SKM-1 (cell line): ENCODE measurements at regions not wholly inside any gene's neighbourhood (a gene's known extent, or its start where the extent isn't known, plus 50 kb on each side); places are given as distances from the start of the nearest gene placed in this dataset.
A peak's percentile ranks its signal among the peaks of the same experiment; 100 is the strongest.
"Not testable (repeated sequence)": the region's sequence is repeated elsewhere in the genome, so short reads cannot be mapped to it uniquely, and the experiment has no call there.

Experiments used
- DNase-seq: peaks from one replicate; lab custom pipeline; 2025; ENCODE audit not compliant: unreplicated experiment; lab: John Stamatoyannopoulos, UW

DNA sequence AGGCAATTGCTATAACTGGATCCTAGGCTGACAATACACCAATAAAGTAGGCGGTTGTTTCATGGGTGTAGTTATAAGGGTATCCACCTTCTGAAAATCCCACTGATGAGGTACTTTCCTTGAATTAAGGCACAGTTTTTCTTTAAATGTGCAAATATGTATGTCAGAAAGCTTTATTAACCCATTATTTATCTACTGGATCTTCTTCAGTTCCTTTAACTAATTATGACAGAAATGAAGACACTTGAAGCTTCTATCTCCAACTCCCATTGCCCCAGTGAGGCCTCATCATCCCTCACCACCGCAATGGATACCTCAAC, 159.6 kb upstream of the KLF3 start:
- no peak for DNase-seq

- DNase-seq, result no peak
These were observed 154.4 kb upstream of the KLF3 start for GRCh38 chr4:38509551-38509950.

- no peak for DNase-seq
These were observed 153.8 kb upstream of the KLF3 start for GRCh38 chr4:38510201-38510600.

DNA sequence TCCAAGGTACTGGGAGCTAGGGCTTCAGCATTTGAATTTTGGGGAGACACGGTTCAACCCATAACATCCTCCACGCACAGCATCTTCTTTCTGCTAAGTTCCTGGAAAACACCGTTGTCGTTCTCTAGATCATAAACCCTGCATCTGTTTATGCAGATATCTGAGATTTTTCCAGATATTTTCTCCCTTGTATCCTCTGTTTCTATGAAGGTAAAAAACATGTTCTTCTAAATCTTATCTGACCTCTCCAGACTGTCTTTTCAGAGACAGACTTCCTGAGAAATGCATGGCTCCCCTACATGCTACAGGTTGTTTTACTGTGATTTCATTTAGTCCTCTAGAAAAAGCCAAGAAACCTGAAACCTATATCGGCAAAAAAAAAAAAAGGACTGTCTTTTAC, 152.3 kb upstream of the KLF3 start:
- DNase-seq, result no peak

GRCh38 chr4:38512840-38513239, 151.2 kb upstream of the KLF3 start:
- DNase-seq, result no peak

DNA sequence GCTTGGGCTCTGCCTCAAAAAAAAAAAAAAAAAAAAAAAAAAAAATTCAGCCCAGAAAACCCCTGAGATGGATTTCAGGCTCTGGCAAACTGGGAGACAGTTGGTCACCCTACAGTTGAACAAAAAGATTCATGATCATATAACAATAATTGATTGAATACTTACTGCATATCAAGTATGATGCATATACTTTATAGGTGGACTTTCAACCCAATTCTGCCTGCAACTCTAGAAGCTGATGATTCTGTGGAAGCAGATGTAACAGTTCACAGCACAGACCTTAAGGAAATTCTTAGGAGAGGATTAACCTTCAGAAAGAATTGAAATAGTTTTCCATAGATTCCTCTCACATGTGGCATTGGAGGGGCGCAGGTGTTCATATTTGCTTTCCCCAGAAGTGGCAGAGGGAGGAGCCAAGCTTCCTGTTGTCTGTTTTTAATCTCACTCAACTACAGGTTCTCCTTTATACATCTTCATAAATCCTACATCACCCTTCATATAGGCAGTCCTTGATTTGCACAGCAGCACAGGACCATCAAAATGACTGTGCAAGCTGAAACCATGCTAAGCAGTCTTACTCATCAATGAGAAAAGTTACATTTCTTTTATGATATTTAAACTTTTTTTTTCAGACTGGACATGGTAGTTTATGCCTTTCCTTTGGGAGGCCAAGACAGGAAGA, 149.4 kb upstream of the KLF3 start:
- DNase-seq, result no peak

- no peak for DNase-seq
These were observed 147.8 kb upstream of the KLF3 start for GRCh38 chr4:38516190-38516589.

GRCh38 chr4:38519666-38520065, 144.3 kb upstream of the KLF3 start:
- DNase-seq, result no peak

- no peak for DNase-seq
These were observed 140.9 kb upstream of the KLF3 start for GRCh38 chr4:38523054-38523453.

GRCh38 chr4:38523524-38524448, 140.2 kb upstream of the KLF3 start:
- no peak for DNase-seq

DNA sequence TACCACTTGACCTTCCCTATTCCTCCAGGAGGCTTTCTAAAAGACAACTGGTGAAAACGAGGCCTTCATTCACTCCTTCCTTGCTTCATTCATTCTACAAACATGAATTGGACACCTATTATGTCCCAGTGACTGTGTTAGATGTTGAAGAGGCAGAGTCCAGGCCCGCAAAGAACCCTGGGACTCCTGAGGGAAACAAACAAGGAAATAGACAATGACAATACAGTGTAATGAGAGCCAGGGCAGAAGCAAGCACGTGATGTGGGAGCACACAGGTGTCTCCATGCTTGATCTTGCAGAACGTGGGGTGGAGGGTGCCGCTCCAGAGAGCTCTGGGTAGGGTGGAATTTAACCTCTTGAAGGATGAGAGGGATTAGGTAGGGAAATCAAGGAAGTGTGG, 137.6 kb upstream of the KLF3 start:
- DNase-seq, result no peak

DNA sequence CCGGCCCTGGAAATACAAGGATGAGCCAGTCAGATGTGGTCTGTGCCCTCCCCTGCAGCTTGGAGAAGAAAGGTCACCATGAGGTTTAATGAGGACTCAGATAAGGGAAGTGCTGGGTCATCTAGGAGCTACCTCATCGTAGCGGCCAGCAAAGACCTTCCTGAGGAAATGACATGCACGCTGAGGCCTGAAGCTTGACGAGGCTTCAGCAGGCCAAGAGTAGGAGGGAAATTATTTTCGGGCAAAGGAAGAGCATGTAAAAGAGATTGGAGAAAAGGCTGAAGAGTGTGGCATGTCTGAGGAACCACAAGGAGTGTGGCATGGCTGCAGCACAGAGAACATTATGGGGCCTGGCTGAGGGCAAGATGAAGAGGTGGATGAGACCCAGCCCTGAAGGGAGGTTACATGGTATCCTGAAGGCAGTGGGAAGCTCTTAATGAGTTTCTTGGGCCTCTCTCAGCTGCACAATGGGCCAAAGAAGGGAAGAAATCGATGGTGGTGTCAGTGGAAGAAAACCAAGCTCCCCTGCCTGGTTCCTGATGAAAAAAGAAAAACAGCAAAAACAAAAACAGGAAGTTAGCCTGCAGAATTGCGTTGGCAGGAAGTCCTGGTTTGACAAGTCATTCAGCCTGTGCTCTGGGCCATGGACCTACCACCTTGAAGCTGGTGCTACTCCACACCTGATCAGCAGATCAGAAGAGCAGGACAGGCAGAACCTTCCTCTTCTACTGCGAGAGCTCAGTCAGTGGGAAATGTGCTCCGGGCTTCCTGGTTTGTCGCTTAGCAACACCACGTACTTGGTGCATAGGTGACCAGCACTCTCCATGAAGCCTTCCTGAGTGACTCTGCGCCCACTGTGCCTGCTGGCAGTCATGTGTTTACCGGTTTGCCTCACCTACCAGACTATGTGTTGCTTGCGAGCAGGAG, 134.5 kb upstream of the KLF3 start:
- DNase-seq, result peak; percentile 93

DNA sequence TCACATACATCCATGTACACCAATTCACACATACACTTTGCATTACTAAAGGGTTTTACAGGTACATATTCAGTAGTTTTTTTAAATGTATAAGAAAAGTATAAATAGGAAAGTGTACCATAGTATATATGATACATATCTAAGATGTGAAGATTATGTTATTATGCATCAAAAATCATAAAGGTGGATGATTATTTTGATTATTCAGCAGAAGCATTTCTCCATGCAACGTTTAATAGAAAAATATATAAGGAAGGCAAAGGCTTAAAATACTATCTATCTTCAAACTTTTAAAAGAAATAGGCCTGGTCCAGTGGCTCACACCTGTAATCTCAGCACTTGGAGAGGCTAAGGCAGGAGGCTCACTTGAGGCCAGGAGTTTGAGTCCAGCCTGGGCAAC, 133.5 kb upstream of the KLF3 start:
- no peak for DNase-seq

DNA sequence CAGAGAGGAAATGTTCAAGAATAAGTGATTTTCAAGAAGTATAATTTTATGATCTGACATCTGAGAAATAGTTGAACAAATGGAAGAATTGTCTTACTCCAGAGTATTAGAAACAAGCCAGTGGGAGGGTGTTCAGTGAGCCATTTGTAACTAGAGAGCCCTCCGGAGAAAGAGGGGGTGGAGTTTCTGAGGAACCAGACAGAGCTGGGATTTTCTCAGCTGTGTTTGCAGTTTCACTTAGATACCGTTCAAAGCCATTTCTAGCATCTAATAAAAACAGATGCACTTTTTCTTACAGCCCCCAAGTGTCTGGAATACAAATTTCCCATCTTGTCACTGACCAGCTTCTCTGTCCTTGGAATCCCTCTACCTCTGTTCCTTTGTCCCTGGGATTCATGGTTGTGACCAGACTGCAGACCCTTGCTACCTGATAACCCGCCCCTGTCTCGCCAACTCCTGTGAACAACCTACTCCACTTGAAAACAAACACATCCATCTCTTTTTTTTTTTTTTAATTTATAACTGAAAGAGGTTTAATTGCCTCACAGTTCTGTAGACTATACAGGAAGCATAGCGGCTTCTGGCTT, 132.8 kb upstream of the KLF3 start:
- DNase-seq, result no peak

- no peak for DNase-seq
These were observed 131.0 kb upstream of the KLF3 start for GRCh38 chr4:38532908-38533499.

- DNase-seq, result no peak
These were observed 129.5 kb upstream of the KLF3 start for GRCh38 chr4:38534344-38535045.

DNA sequence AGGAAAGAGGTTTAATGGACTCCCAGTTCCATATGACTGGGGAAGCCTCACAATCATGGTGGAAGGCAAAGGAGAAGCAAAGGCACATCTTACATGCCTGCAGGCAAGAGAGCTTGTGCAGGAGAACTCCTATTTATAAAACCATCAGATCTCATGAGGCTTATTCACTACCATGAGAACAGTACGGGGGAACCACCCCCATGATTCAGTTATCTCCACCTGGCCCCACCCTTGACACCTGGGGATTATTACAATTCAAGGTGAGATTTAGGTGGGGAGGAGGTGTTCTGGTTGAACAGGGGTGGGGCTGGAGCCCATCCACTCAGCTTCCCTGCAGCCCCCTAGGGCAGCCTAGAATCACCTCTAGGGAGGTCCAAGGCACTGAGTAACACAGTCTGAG, 128.9 kb upstream of the KLF3 start:
- DNase-seq, result not testable (repeated sequence)

DNA sequence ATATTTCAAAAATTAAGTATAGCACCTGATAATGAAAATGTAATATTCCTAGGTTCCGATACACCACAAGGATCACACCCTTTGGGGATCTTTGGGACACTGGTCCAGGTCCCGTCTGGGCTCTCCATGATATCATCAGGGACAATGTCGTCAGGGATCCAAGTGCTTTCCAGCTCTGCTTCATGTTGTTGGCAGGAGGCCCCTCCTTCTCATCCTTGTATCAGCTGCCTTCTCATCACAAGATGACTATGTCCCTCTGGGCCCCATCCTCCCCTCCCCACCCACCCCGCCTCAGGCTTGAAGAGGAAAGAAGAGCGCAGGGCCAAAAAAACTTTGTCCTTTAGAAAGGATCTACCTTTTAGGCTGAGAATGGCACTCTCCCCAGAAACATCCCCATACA, 128.3 kb upstream of the KLF3 start:
- no peak for DNase-seq

- DNase-seq, result no peak
These were observed 127.3 kb upstream of the KLF3 start for GRCh38 chr4:38536716-38537115.

DNA sequence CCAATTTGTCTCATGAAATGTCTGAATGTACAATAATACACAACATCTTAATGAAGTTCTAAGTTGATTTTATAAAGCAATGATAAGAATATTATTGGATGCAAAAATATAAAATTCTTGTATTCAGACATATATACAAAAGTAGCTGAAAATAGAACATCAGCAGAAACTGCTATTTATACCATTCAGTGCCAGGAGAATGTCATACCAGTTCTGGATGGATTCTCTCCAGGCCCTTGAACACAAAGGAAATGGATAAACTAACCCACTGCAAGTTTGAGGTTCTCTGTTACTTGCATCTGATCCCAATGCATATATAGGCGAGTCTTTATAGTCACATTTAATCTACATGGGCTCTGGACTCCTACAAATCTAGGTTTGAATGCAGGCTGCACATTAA, 126.3 kb upstream of the KLF3 start:
- no peak for DNase-seq
